Cardiac fibroblast (primary cell): ENCODE measurements at regions not wholly inside any gene's neighbourhood (a gene's known extent, or its start where the extent isn't known, plus 50 kb on each side); places are given as distances from the start of the nearest gene placed in this dataset.

Source experiments
- DNase-seq, 2 donors: peaks; one replicate each; pipeline versions ENCODE4 v3.0.0 to v3.0.0-alpha.2; 2010; ENCODE audit warnings: low read depth in 2 of 2
- H3K4me3 ChIP-seq, 2 donors: replicated peaks in 1 of 2; 1 replicate in 1 of 2; 2 replicates in 1 of 2; pipeline ENCODE4 v1.5.1; 2011; ENCODE audit warnings: low read depth in 2 of 2, low read length in 2 of 2, mild to moderate bottlenecking in 2 of 2, moderate library complexity in 1 of 2
- CTCF ChIP-seq: IDR thresholded peaks from one replicate; pipeline ENCODE4 v1.5.1; 2011; ENCODE audit warnings: low read depth, mild to moderate bottlenecking, low read length, inconsistent platforms

GRCh38 chr5:38154615-38155204 lies 103.6 kb upstream of the EGFLAM start:
- no peak for TF ChIP-seq CTCF
- H3K4me3 ChIP-seq: no peak overlapping the region
- DNase-seq: no peak

- no peak for DNase-seq
- H3K4me3 ChIP-seq: no peak overlapping the region
- TF ChIP-seq CTCF: no peak
Observed at GRCh38 chr5:38151878-38152277, 106.5 kb upstream of the EGFLAM start.

- TF ChIP-seq CTCF: no peak
- H3K4me3 ChIP-seq: no peak overlapping the region
- DNase-seq: no peak
Observed at GRCh38 chr5:38149815-38150195, 108.6 kb upstream of the EGFLAM start.

- DNase-seq: no peak
- no peak for TF ChIP-seq CTCF
- no peak overlapping the region for H3K4me3 ChIP-seq
Observed at GRCh38 chr5:38148021-38148625, 110.2 kb upstream of the EGFLAM start.

GRCh38 chr5:38143384-38143783 lies 115.0 kb upstream of the EGFLAM start:
- no peak for TF ChIP-seq CTCF
- no peak for DNase-seq
- no peak overlapping the region for H3K4me3 ChIP-seq

GRCh38 chr5:38141665-38142064 lies 116.7 kb upstream of the EGFLAM start:
- DNase-seq: no peak
- no peak for TF ChIP-seq CTCF
- H3K4me3 ChIP-seq: no peak overlapping the region

GRCh38 chr5:38138574-38138973 lies 119.8 kb upstream of the EGFLAM start:
- TF ChIP-seq CTCF: no peak
- DNase-seq: no peak
- no peak overlapping the region for H3K4me3 ChIP-seq
